ENCODE measurements at regions not wholly inside any gene's neighbourhood (a gene's known extent, or its start where the extent isn't known, plus 50 kb on each side); places are given as distances from the start of the nearest gene placed in this dataset.

- H3K4me3 ChIP-seq (ENCODE audit: low read depth, low read length), result no peak overlapping the region
- no peak for TF ChIP-seq CTCF (IDR thresholded peaks at IDR 0.05; ENCODE audit: low read depth, low read length)
These were observed 164.9 kb upstream of the SLC27A6 start for GRCh38 chr5:128800377-128800776.

GRCh38 chr5:128813317-128814070 is 151.8 kb upstream of the SLC27A6 start:
- H3K4me3 ChIP-seq (ENCODE audit: low read depth, low read length), result no peak overlapping the region
- no peak for TF ChIP-seq CTCF (IDR thresholded peaks at IDR 0.05; ENCODE audit: low read depth, low read length)

GRCh38 chr5:128815201-128815600 is 150.1 kb upstream of the SLC27A6 start:
- no peak overlapping the region for H3K4me3 ChIP-seq (ENCODE audit: low read depth, low read length)

GRCh38 chr5:128825826-128826225 is 139.5 kb upstream of the SLC27A6 start:
- H3K4me3 ChIP-seq (ENCODE audit: low read depth, low read length), result no peak overlapping the region
- no peak for TF ChIP-seq CTCF (IDR thresholded peaks at IDR 0.05; ENCODE audit: low read depth, low read length)

More at GRCh38 chr5:128815201-128815600, 150.1 kb upstream of the SLC27A6 start:
- TF ChIP-seq CTCF (IDR thresholded peaks at IDR 0.05; ENCODE audit: low read depth, low read length), result no peak

GRCh38 chr5:128826275-128826674 is 139.0 kb upstream of the SLC27A6 start:
- no peak overlapping the region for H3K4me3 ChIP-seq (ENCODE audit: low read depth, low read length)
- no peak for TF ChIP-seq CTCF (IDR thresholded peaks at IDR 0.05; ENCODE audit: low read depth, low read length)

GRCh38 chr5:128836571-128836970 is 128.7 kb upstream of the SLC27A6 start:
- TF ChIP-seq CTCF (IDR thresholded peaks at IDR 0.05; ENCODE audit: low read depth, low read length), result no peak
- no peak overlapping the region for H3K4me3 ChIP-seq (ENCODE audit: low read depth, low read length)

GRCh38 chr5:128838623-128839022 is 126.7 kb upstream of the SLC27A6 start:
- no peak overlapping the region for H3K4me3 ChIP-seq (ENCODE audit: low read depth, low read length)
- no peak for TF ChIP-seq CTCF (IDR thresholded peaks at IDR 0.05; ENCODE audit: low read depth, low read length)
